Prostate gland (tissue), 2 donors: ENCODE measurements at regions not wholly inside any gene's neighbourhood (a gene's known extent, or its start where the extent isn't known, plus 50 kb on each side); places are given as distances from the start of the nearest gene placed in this dataset.
A peak's percentile ranks its signal among the peaks of the same experiment; 100 is the strongest.
"Not testable (repeated sequence)": the region's sequence is repeated elsewhere in the genome, so short reads cannot be mapped to it uniquely, and the experiment has no call there.

Source experiments
- DNase-seq: peaks from one replicate; pipeline ENCODE4 v3.0.0-alpha.2; 2019; ENCODE audit warnings: low spot score
- H3K27ac ChIP-seq, 2 donors: fragments of 200-600 bp; sonication (generic); 2 replicates each; pipeline ENCODE4 v1.5.1; 2017 to 2019
- H3K27me3 ChIP-seq: fragments of 200-600 bp; sonication (generic); replicated peaks from 2 replicates; pipeline ENCODE4 v1.5.1; 2019; ENCODE audit not compliant: insufficient read depth
- H3K36me3 ChIP-seq, 2 donors: fragments of 200-600 bp; sonication (generic); 1 replicate in 1 of 2; 2 replicates in 1 of 2; pipeline versions ENCODE4 v1.5.1 to v1.8.1; 2017 to 2019
- H3K4me1 ChIP-seq: fragments of 200-600 bp; sonication (generic); replicated peaks from 2 replicates; pipeline ENCODE4 v1.5.1; 2019
- H3K4me3 ChIP-seq, 2 donors: fragments of 200-600 bp; sonication (generic); 2 replicates each; pipeline ENCODE4 v1.5.1; 2017 to 2019
- H3K9me3 ChIP-seq: fragments of 200-600 bp; sonication (generic); 2 replicates; pipeline ENCODE4 v1.5.1; 2017
- CTCF ChIP-seq, 4 experiments: fragments of 200-600 bp in 2 of 4; fragments of 450-650 bp in 2 of 4; sonication (generic) in 2 of 4; IDR thresholded peaks; 1 replicate in 3 of 4; 2 replicates in 1 of 4; pipeline ENCODE4 v1.5.1; 2016 to 2019; ENCODE audit warnings: antibody characterized with exemption in 4 of 4, mild to moderate bottlenecking in 2 of 4, moderate library complexity in 2 of 4
- POLR2A ChIP-seq: fragments of 450-650 bp; IDR thresholded peaks from one replicate; pipeline ENCODE4 v1.6.1; 2016; ENCODE audit warnings: antibody characterized with exemption, mild to moderate bottlenecking
- POLR2AphosphoS5 ChIP-seq: sonication (generic); formaldehyde crosslinking; IDR thresholded peaks from one replicate; pipeline ENCODE4 v1.6.1; 2017; ENCODE audit warnings: antibody characterized with exemption
- WGBS: methylation state at CpG from one replicate; pipeline ENCODE4 v1.1.5; 2018; 5-methylcytosine and 5-hydroxymethylcytosine counted together
- intact Hi-C: fragments of 100-400 bp; cut with DNase I; formaldehyde crosslinking; loops from one replicate; pipeline ENCODE4 v1.14.2; 2022

- no peaks in the 10 kb centered on the region for H3K4me1 ChIP-seq
- H3K36me3 ChIP-seq: no peaks in the 10 kb centered on the region
- H3K27ac ChIP-seq: no peak overlapping the region
- no peak overlapping the region for H3K4me3 ChIP-seq
- TF ChIP-seq CTCF (IDR thresholded peaks at IDR 0.05) (no peak), POLR2AphosphoS5 (no peak), POLR2A (no peak)
- intact Hi-C loops: no loop called here
- no peaks in the 10 kb centered on the region for H3K27me3 ChIP-seq
- DNase-seq: no peak
- no peaks in the 10 kb centered on the region for H3K9me3 ChIP-seq
- 36% methylated on average over 4 of the region's 4 CpGs for WGBS
Observed at GRCh38 chr4:155582971-155583437, 83.6 kb upstream of the GUCY1A1 start.

- WGBS: 92% methylated on average over 1 of the region's 1 CpG
- H3K4me1 ChIP-seq: no peaks in the 10 kb centered on the region
- H3K36me3 ChIP-seq: no peaks in the 10 kb centered on the region
- no peak overlapping the region for H3K4me3 ChIP-seq
- H3K9me3 ChIP-seq: no peaks in the 10 kb centered on the region
- no peaks in the 10 kb centered on the region for H3K27me3 ChIP-seq
- intact Hi-C loops: no loop called here
- DNase-seq: no peak
- TF ChIP-seq POLR2A: no peak
- no peak for TF ChIP-seq POLR2AphosphoS5
- TF ChIP-seq CTCF (IDR thresholded peaks at IDR 0.05): no peak
- H3K27ac ChIP-seq: no peak overlapping the region
Observed at GRCh38 chr4:155582041-155582440, 84.6 kb upstream of the GUCY1A1 start.

- WGBS: 47% methylated on average over 2 of the region's 2 CpGs
- intact Hi-C loops: no loop called here
- peak; percentile 60 for TF ChIP-seq POLR2AphosphoS5
- no peak for TF ChIP-seq CTCF (IDR thresholded peaks at IDR 0.05)
- DNase-seq: no peak
- H3K9me3 ChIP-seq: no peaks in the 10 kb centered on the region
- H3K27me3 ChIP-seq: no peaks in the 10 kb centered on the region
- no peak overlapping the region for H3K4me3 ChIP-seq
- no peaks in the 10 kb centered on the region for H3K4me1 ChIP-seq
- no peak overlapping the region for H3K27ac ChIP-seq
- no peaks in the 10 kb centered on the region for H3K36me3 ChIP-seq
Observed at GRCh38 chr4:155578726-155579370, 87.8 kb upstream of the GUCY1A1 start.

GRCh38 chr4:155578219-155578618 lies 88.4 kb upstream of the GUCY1A1 start:
- no peaks in the 10 kb centered on the region for H3K36me3 ChIP-seq
- TF ChIP-seq POLR2A (no peak), CTCF (IDR thresholded peaks at IDR 0.05) (no peak), POLR2AphosphoS5 (no peak)
- no peak overlapping the region for H3K4me3 ChIP-seq
- H3K4me1 ChIP-seq: no peaks in the 10 kb centered on the region
- WGBS: 79% methylated on average over 5 of the region's 5 CpGs
- no peaks in the 10 kb centered on the region for H3K27me3 ChIP-seq
- no peak for DNase-seq
- intact Hi-C loops: no loop called here
- no peak overlapping the region for H3K27ac ChIP-seq
- no peaks in the 10 kb centered on the region for H3K9me3 ChIP-seq

GRCh38 chr4:155574329-155574728 lies 92.3 kb upstream of the GUCY1A1 start:
- peak overlapping the region in 1 of 2 donors; percentile 71 for H3K27ac ChIP-seq
- 28% methylated on average over 1 of the region's 1 CpG for WGBS
- H3K4me3 ChIP-seq, H3K36me3 ChIP-seq, H3K9me3 ChIP-seq, H3K27me3 ChIP-seq, H3K4me1 ChIP-seq, intact Hi-C loops: not testable (repeated sequence)
- peak; percentile 70 for TF ChIP-seq POLR2AphosphoS5
- DNase-seq: peak; percentile 61
